OCI-LY3 (cell line): ENCODE measurements at regions not wholly inside any gene's neighbourhood (a gene's known extent, or its start where the extent isn't known, plus 50 kb on each side); places are given as distances from the start of the nearest gene placed in this dataset.

Experiments
- H2AFZ ChIP-seq: fragments of 200-600, 300-600 bp; shearing (Covaris generic); 2 replicates; pipeline ENCODE4 v1.6.0; 2014; ENCODE audit warnings: antibody characterized with exemption, low read depth, low read length
- H3K27ac ChIP-seq: fragments of 200-600, 300-600 bp; sonication (generic); 2 replicates; pipeline ENCODE4 v1.5.1; 2014; ENCODE audit warnings: mild to moderate bottlenecking, low read length, moderate library complexity, mixed read lengths
- H3K27me3 ChIP-seq: fragments of 200-600, 300-600 bp; sonication (generic); 2 replicates; pipeline ENCODE4 v1.6.1; 2014; ENCODE audit warnings: low read depth, low read length, mixed read lengths
- H3K36me3 ChIP-seq: fragments of 200-600, 300-600 bp; sonication (generic); replicated peaks from 2 replicates; pipeline ENCODE3; 2014; ENCODE audit warnings: low read depth, low read length, mixed read lengths
- H3K4me1 ChIP-seq: fragments of 300-600, 200-600 bp; sonication (generic); 2 replicates; pipeline ENCODE4 v1.6.1; 2014; ENCODE audit warnings: low read length, mixed read lengths
- H3K4me2 ChIP-seq: fragments of 200-600, 300-600 bp; sonication (generic); 2 replicates; pipeline ENCODE4 v1.6.1; 2014; ENCODE audit warnings: low read length, mixed read lengths
- H3K4me3 ChIP-seq: fragments of 300-600, 200-600 bp; sonication (generic); 2 replicates; pipeline ENCODE4 v1.5.1; 2014; ENCODE audit warnings: antibody characterized with exemption, mild to moderate bottlenecking, low read length, moderate library complexity
- H3K79me2 ChIP-seq: fragments of 300-600, 200-600 bp; shearing (Covaris generic); 2 replicates; pipeline ENCODE4 v1.6.1; 2014; ENCODE audit warnings: mild to moderate bottlenecking, low read length, mixed read lengths
- H3K9ac ChIP-seq: fragments of 300-600, 200-600 bp; shearing (Covaris generic); 2 replicates; pipeline ENCODE4 v1.6.0; 2014; ENCODE audit warnings: mild to moderate bottlenecking, low read length, moderate library complexity
- H3K9me3 ChIP-seq: fragments of 200-600, 300-600 bp; shearing (Covaris generic); 2 replicates; pipeline ENCODE4 v1.6.1; 2014; ENCODE audit warnings: low read length, mixed read lengths; ENCODE audit not compliant: insufficient read depth
- H4K20me1 ChIP-seq: fragments of 200-600, 300-600 bp; sonication (generic); 2 replicates; pipeline ENCODE4 v1.6.1; 2016; ENCODE audit warnings: low read length, mixed read lengths; ENCODE audit not compliant: insufficient read depth
- EZH2phosphoT487 ChIP-seq: fragments of 200-600 bp; shearing (Covaris generic); IDR thresholded peaks from 2 replicates; pipeline ENCODE4 v1.6.1; 2018; ENCODE audit warnings: antibody characterized with exemption, mixed run types, low read depth
- TF ChIP-seq, protein P1 (sequence below): fragments of 200-600, 300-600 bp; sonication (generic); IDR thresholded peaks from 2 replicates; pipeline ENCODE4 v1.5.1; 2014; ENCODE audit warnings: antibody characterized with exemption, low read length, low read depth

DNA sequence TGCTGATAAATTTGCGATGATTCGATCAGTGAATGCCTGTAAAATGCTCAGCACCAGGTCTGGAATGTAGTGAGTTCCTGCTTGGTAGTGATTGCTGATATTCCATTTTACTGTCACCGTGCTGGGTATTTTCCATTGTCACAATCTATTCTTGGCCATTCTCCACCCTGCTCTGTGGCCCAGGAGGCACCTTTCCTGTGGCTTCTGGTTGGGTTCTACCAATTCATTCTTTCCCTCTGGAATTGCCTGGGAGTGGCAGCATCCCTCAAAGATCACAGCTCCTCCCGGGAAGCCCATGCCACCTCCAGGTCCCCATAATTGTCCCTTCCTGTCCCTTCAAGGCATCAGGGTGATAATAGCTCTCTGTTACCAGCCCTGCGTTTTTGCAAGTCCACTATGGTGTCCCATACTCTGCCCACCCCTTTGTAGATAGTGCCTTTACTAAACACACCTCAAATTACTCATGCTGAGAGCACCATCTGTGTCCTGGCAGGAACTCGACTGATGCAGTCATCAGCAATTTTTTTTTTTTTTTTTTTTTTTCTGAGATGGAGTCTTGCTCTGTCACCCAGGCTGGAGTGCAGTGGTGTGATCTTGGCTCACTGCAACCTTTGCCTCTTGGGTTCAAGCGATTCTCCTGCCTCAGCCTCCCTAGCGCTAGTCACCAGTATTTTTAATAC lies 177.8 kb upstream of the PROK2 start:
- Histone ChIP-seq H3K9ac (no peak overlapping the region), H3K27ac (no peak overlapping the region), H3K4me3 (no peak overlapping the region), H3K79me2 (no peaks in the 10 kb centered on the region), H3K27me3 (peaks cover 96% of the 10 kb centered on the region), H3K9me3 (no peaks in the 10 kb centered on the region), H3K4me2 (no peak overlapping the region), H3K4me1 (no peaks in the 10 kb centered on the region), H3K36me3 (no peaks in the 10 kb centered on the region), H2AFZ (no peak overlapping the region), H4K20me1 (no peaks in the 10 kb centered on the region)
- TF ChIP-seq, protein P1, sequence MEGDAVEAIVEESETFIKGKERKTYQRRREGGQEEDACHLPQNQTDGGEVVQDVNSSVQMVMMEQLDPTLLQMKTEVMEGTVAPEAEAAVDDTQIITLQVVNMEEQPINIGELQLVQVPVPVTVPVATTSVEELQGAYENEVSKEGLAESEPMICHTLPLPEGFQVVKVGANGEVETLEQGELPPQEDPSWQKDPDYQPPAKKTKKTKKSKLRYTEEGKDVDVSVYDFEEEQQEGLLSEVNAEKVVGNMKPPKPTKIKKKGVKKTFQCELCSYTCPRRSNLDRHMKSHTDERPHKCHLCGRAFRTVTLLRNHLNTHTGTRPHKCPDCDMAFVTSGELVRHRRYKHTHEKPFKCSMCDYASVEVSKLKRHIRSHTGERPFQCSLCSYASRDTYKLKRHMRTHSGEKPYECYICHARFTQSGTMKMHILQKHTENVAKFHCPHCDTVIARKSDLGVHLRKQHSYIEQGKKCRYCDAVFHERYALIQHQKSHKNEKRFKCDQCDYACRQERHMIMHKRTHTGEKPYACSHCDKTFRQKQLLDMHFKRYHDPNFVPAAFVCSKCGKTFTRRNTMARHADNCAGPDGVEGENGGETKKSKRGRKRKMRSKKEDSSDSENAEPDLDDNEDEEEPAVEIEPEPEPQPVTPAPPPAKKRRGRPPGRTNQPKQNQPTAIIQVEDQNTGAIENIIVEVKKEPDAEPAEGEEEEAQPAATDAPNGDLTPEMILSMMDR = no peak
- no peak for TF ChIP-seq EZH2phosphoT487

DNA sequence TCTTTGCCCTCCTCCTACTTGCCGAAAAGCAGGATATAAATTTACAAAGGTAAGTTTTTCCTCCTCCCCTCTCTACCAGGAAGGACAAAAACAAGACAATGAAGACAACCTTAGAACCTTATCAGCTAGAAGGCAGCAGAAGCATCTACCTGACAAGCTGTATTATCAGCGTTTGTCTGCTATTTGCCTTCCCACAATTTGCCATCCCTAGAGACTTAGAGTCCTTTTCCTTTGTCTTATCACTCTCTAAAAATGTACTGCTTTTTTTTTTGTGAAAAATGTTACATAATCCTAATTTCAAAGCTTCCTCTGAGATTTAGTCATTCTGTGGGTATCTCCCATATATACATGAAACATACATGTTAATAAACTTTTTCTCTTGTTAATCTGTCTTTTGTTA lies 176.9 kb upstream of the PROK2 start:
- Histone ChIP-seq H2AFZ (no peak overlapping the region), H3K27ac (no peak overlapping the region), H3K4me1 (no peaks in the 10 kb centered on the region), H3K9me3 (no peaks in the 10 kb centered on the region), H3K9ac (no peak overlapping the region), H4K20me1 (no peaks in the 10 kb centered on the region), H3K79me2 (no peaks in the 10 kb centered on the region), H3K4me3 (no peak overlapping the region), H3K27me3 (peaks cover 90% of the 10 kb centered on the region), H3K36me3 (no peaks in the 10 kb centered on the region), H3K4me2 (no peak overlapping the region)
- TF ChIP-seq EZH2phosphoT487 = no peak
- TF ChIP-seq, protein P1 = no peak

DNA sequence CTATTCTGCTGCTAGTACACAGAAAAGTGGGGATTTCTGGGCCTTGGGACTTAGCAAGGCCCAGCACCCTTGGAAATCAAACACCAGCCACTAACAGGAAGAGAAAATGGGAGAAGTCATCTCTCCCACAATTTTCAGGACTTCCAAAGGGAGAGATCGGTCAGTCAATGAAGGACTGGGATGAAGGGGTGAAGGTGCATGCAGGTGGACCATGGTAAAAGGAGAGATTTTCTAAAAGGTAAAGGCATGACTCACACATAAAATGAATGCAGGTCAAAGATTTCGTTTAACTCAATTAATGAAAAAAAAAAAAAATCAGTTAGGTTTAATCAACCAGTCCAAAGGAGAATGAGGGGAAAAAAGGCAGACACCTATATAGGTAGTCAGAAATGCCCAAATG lies 176.4 kb upstream of the PROK2 start:
- no peaks in the 10 kb centered on the region for H3K4me1 ChIP-seq
- TF ChIP-seq, protein P1 = no peak
- no peak for TF ChIP-seq EZH2phosphoT487
- no peaks in the 10 kb centered on the region for H3K36me3 ChIP-seq
- peaks cover 90% of the 10 kb centered on the region for H3K27me3 ChIP-seq
- no peaks in the 10 kb centered on the region for H4K20me1 ChIP-seq
- no peaks in the 10 kb centered on the region for H3K79me2 ChIP-seq
- no peak overlapping the region for H3K9ac ChIP-seq
- no peak overlapping the region for H2AFZ ChIP-seq
- no peak overlapping the region for H3K4me3 ChIP-seq
- H3K27ac ChIP-seq = no peak overlapping the region
- H3K9me3 ChIP-seq = no peaks in the 10 kb centered on the region
- no peak overlapping the region for H3K4me2 ChIP-seq

DNA sequence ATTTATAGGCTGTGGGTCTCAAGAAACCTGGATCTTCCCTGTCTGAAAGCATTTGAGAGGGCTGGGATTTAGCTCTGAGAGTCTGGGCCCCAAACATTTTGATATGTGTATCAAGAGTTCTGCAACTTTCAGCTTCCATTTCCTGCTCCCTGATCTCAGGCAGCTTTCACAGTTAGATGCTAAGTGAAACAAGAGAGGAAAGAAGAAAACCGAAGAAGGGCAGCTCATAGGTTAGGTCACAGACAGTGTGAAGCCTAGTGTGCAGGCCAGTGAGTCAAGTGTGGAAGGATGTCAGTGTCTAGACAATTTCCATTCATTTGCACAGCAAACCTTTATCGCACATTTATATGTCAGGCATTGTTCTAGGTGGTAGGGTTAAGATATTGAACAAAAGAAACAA lies 173.6 kb upstream of the PROK2 start:
- no peaks in the 10 kb centered on the region for H3K9me3 ChIP-seq
- H3K9ac ChIP-seq = no peak overlapping the region
- TF ChIP-seq, protein P1 = no peak
- no peak for TF ChIP-seq EZH2phosphoT487
- H3K79me2 ChIP-seq = no peaks in the 10 kb centered on the region
- H2AFZ ChIP-seq = no peak overlapping the region
- no peak overlapping the region for H3K27ac ChIP-seq
- H3K4me2 ChIP-seq = no peak overlapping the region
- 0 out of 2 replicates have a peak, but pooled peaks cover 7% of the 10 kb centered on the region for H4K20me1 ChIP-seq
- no peaks in the 10 kb centered on the region for H3K36me3 ChIP-seq
- H3K4me3 ChIP-seq = no peak overlapping the region
- peaks cover 7% of the 10 kb centered on the region for H3K4me1 ChIP-seq
- H3K27me3 ChIP-seq = peaks cover 90% of the 10 kb centered on the region
